HG03039 (cell line): ENCODE measurements at regions not wholly inside any gene's neighbourhood (a gene's known extent, or its start where the extent isn't known, plus 50 kb on each side); places are given as distances from the start of the nearest gene placed in this dataset.
"Not testable (repeated sequence)": the region's sequence is repeated elsewhere in the genome, so short reads cannot be mapped to it uniquely, and the experiment has no call there.

Source experiments
- ATAC-seq: cut with Tn5 transposase; IDR thresholded peaks from one replicate; pipeline ENCODE4 v1.9.1; 2021; ENCODE audit warnings: mild to moderate bottlenecking, moderate library complexity; ENCODE audit not compliant: unreplicated experiment

GRCh38 chr9:113664181-113664875 lies 200.8 kb downstream of the RGS3 start:
- no peak for ATAC-seq

GRCh38 chr9:113665064-113665463 lies 201.5 kb downstream of the RGS3 start:
- no peak for ATAC-seq

GRCh38 chr9:113665756-113666155 lies 202.2 kb downstream of the RGS3 start:
- no peak for ATAC-seq

GRCh38 chr9:113668061-113668460 lies 204.5 kb downstream of the RGS3 start:
- ATAC-seq: no peak

GRCh38 chr9:113669522-113670115 lies 206.1 kb downstream of the RGS3 start:
- ATAC-seq: no peak

GRCh38 chr9:113673726-113674125 lies 202.4 kb upstream of the ZNF618 start:
- no peak for ATAC-seq

GRCh38 chr9:113674436-113674835 lies 201.7 kb upstream of the ZNF618 start:
- ATAC-seq: no peak

GRCh38 chr9:113675475-113675941 lies 200.6 kb upstream of the ZNF618 start:
- no peak for ATAC-seq

- ATAC-seq: no peak
Measured at GRCh38 chr9:113677057-113677456, 199.1 kb upstream of the ZNF618 start.

- no peak for ATAC-seq
Measured at GRCh38 chr9:113677569-113677968, 198.5 kb upstream of the ZNF618 start.

- no peak for ATAC-seq
Measured at GRCh38 chr9:113678119-113678858, 197.8 kb upstream of the ZNF618 start.

GRCh38 chr9:113678859-113679256 lies 197.3 kb upstream of the ZNF618 start:
- ATAC-seq: no peak

GRCh38 chr9:113682297-113682771 lies 193.8 kb upstream of the ZNF618 start:
- no peak for ATAC-seq

- ATAC-seq: not testable (repeated sequence)
Measured at GRCh38 chr9:113685636-113686035, 190.5 kb upstream of the ZNF618 start.

GRCh38 chr9:113687107-113687679 lies 188.9 kb upstream of the ZNF618 start:
- no peak for ATAC-seq

GRCh38 chr9:113687680-113688371 lies 188.3 kb upstream of the ZNF618 start:
- ATAC-seq: no peak

- ATAC-seq: no peak
Measured at GRCh38 chr9:113690055-113690740, 185.9 kb upstream of the ZNF618 start.

GRCh38 chr9:113692256-113692655 lies 183.9 kb upstream of the ZNF618 start:
- no peak for ATAC-seq

- ATAC-seq: no peak
Measured at GRCh38 chr9:113694912-113695311, 181.2 kb upstream of the ZNF618 start.

GRCh38 chr9:113695440-113695851 lies 180.7 kb upstream of the ZNF618 start:
- ATAC-seq: no peak
